NCI-H146 treated with DMSO at 0.1 percent for 48 hours (cell line): ENCODE measurements at regions not wholly inside any gene's neighbourhood (a gene's known extent, or its start where the extent isn't known, plus 50 kb on each side); places are given as distances from the start of the nearest gene placed in this dataset.

Experiments
- DNase-seq: peaks from one replicate; lab custom pipeline; 2025; ENCODE audit not compliant: unreplicated experiment; lab: John Stamatoyannopoulos, UW

GRCh38 chr15:98583771-98584430 lies 64.4 kb upstream of the IGF1R start:
- DNase-seq, result no peak

- no peak for DNase-seq
Observed at GRCh38 chr15:98586066-98586465, 62.3 kb upstream of the IGF1R start.

GRCh38 chr15:98592136-98592535 lies 56.2 kb upstream of the IGF1R start:
- DNase-seq, result no peak

- DNase-seq, result no peak
Observed at GRCh38 chr15:98596131-98596530, 52.2 kb upstream of the IGF1R start.

GRCh38 chr15:98596885-98597392 lies 51.4 kb upstream of the IGF1R start:
- DNase-seq, result no peak

GRCh38 chr15:98597666-98598065 lies 50.7 kb upstream of the IGF1R start:
- no peak for DNase-seq
